ENCODE measurements at regions not wholly inside any gene's neighbourhood (a gene's known extent, or its start where the extent isn't known, plus 50 kb on each side); places are given as distances from the start of the nearest gene placed in this dataset.

- Histone ChIP-seq H2BK12ac (ENCODE audit: insufficient read length, low read depth, low read length) (no peak overlapping the region), H3K23ac (ENCODE audit: insufficient read length, low read depth, low read length) (no peak overlapping the region), H2BK5ac (ENCODE audit: insufficient read length, low read length) (no peak overlapping the region), H4K8ac (replicated peaks; ENCODE audit: insufficient read length, low read depth, low read length) (no peak overlapping the region), H3K79me1 (ENCODE audit: insufficient read depth, low read depth, low read length, poor library complexity, severe bottlenecking) (no peaks in the 10 kb centered on the region), H3K27ac (ENCODE audit: insufficient read length, low read depth, low read length) (no peak overlapping the region), H3K4me2 (ENCODE audit: insufficient read depth, insufficient read length, low read length) (no peak overlapping the region), H3T11ph (ENCODE audit: low read length) (no peak overlapping the region), H4K20me1 (ENCODE audit: control insufficient read depth, insufficient read depth, insufficient read length) (no peaks in the 10 kb centered on the region), H2AFZ (ENCODE audit: low read length) (no peak overlapping the region), H3K4me1 (ENCODE audit: insufficient read depth, low read length) (no peaks in the 10 kb centered on the region), H3K18ac (ENCODE audit: insufficient read length, low read depth, low read length) (no peak overlapping the region), H3K4ac (ENCODE audit: low read depth, low read length) (no peak overlapping the region), H3K56ac (ENCODE audit: insufficient read length, low read depth, low read length) (no peak overlapping the region), H2BK20ac (ENCODE audit: low read depth, low read length, poor library complexity, severe bottlenecking) (no peak overlapping the region), H3K23me2 (ENCODE audit: insufficient read length, low read depth, low read length, poor library complexity, severe bottlenecking) (no peaks in the 10 kb centered on the region), H3K27me3 (ENCODE audit: insufficient read depth, low read length) (no peaks in the 10 kb centered on the region), H3K79me2 (ENCODE audit: insufficient read depth, low read length) (no peaks in the 10 kb centered on the region), H4K5ac (ENCODE audit: insufficient read length, low read depth, low read length) (no peak overlapping the region), H2BK120ac (ENCODE audit: low read depth, low read length, poor library complexity, severe bottlenecking) (no peak overlapping the region), H3K9ac (ENCODE audit: extremely low read depth, insufficient read length, low read length) (no peak overlapping the region), H2BK15ac (ENCODE audit: low read depth, low read length) (no peak overlapping the region), H2AK5ac (ENCODE audit: insufficient read length, low read length) (no peak overlapping the region), H3K14ac (ENCODE audit: insufficient read depth, low read length) (no peak overlapping the region), H3K9me3 (ENCODE audit: control insufficient read depth, low read depth, low read length) (no peaks in the 10 kb centered on the region), H4K91ac (ENCODE audit: insufficient read length, low read depth, low read length) (no peak overlapping the region)
- Mint-ChIP-seq H3K4me3 (no peak overlapping the region), H3K27ac (no peak overlapping the region; a peak in 1 of 7 replicates), H3K27me3 (ENCODE audit: low read depth) (peaks cover 2% of the 10 kb centered on the region; the same call in 1 of the 2 replicates), H3K9me3 (no peaks in the 10 kb centered on the region), H3K36me3 (ENCODE audit: insufficient read depth in 1 of 3, low read depth in 3 of 3) (no peaks in the 10 kb centered on the region), H3K4me1 (peaks cover 6% of the 10 kb centered on the region in 2 experiments; a peak in 3 of 4 replicates)
- TF ChIP-seq, protein P1, sequence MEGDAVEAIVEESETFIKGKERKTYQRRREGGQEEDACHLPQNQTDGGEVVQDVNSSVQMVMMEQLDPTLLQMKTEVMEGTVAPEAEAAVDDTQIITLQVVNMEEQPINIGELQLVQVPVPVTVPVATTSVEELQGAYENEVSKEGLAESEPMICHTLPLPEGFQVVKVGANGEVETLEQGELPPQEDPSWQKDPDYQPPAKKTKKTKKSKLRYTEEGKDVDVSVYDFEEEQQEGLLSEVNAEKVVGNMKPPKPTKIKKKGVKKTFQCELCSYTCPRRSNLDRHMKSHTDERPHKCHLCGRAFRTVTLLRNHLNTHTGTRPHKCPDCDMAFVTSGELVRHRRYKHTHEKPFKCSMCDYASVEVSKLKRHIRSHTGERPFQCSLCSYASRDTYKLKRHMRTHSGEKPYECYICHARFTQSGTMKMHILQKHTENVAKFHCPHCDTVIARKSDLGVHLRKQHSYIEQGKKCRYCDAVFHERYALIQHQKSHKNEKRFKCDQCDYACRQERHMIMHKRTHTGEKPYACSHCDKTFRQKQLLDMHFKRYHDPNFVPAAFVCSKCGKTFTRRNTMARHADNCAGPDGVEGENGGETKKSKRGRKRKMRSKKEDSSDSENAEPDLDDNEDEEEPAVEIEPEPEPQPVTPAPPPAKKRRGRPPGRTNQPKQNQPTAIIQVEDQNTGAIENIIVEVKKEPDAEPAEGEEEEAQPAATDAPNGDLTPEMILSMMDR (conservative IDR thresholded peaks at IDR 0.05) = no peak
- no CpG with 5 or more reads among the region's 8 CpGs for WGBS (ENCODE audit: extremely low coverage, insufficient read length, low lambda C conversion rate)
- DNase-seq = no peak
These were observed 184.3 kb upstream of the APCDD1 start for GRCh38 chr18:10270151-10270571.

Measured in H9 (cell line).